HG02973 (cell line): ENCODE measurements at regions not wholly inside any gene's neighbourhood (a gene's known extent, or its start where the extent isn't known, plus 50 kb on each side); places are given as distances from the start of the nearest gene placed in this dataset.
A peak's percentile ranks its signal among the peaks of the same experiment; 100 is the strongest.
"Not testable (repeated sequence)": the region's sequence is repeated elsewhere in the genome, so short reads cannot be mapped to it uniquely, and the experiment has no call there.

Source experiments
- ATAC-seq: cut with Tn5 transposase; IDR thresholded peaks from one replicate; pipeline ENCODE4 v1.9.1; 2021; ENCODE audit warnings: moderate library complexity; ENCODE audit not compliant: unreplicated experiment

DNA sequence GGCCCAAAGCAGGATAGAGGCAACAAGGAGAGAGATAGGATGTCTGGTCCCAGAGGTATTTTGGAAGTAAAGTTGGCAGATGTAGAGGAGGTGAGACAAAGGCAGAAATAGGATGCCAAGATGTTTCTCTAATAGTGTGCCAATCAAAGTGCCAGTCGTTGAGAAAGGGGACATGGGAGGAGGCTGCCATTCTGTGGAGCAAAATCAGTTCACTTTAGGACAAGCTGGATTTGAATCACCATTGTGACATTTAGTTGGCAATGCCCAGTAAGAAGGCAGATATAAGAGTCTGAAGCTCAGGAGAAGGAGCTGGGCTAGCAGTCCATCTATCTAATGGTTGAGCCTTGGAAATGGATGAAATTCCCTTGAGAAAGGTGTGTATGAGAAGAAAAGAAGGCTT is 53.8 kb downstream of the ADRB2 start:
- ATAC-seq = no peak

DNA sequence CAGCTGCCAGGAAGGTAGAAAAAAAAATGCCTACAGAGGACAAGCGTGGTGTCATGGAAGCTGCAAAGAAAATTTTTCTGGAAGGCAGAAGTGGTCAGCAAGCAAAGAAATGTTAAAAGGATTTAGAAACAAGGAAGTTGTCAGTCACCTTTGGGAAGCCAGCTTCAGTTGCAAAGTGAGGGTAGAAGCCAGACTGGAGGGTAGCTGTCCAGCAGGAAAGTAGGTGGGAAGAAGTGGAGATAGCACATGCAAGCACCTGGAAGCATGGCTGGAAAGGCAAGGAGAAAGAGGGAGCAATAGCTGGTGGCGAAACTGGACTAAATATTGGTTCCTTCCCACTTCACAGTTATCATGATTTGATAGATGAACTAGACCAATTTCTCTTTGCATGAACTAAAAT is 54.3 kb downstream of the ADRB2 start:
- ATAC-seq = no peak

DNA sequence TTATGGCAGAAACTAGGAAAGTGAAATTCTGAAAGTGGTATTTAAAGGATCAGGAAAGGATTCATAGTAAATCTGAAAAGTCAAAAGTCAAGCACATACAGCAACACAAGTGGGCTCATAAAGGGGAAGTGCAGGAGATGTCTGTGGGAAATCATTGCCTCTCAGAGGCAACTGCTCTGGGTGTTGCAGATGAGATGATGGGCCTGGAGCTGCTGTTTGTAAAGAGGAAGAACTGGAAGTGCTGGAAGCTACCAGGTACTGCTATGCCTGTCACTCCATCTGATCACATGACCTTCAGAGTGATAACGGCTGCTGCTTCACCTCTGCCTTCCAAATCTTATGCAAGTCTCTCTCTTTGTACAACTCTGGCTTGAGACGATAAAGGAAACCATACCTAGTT is 55.9 kb downstream of the ADRB2 start:
- ATAC-seq = no peak

DNA sequence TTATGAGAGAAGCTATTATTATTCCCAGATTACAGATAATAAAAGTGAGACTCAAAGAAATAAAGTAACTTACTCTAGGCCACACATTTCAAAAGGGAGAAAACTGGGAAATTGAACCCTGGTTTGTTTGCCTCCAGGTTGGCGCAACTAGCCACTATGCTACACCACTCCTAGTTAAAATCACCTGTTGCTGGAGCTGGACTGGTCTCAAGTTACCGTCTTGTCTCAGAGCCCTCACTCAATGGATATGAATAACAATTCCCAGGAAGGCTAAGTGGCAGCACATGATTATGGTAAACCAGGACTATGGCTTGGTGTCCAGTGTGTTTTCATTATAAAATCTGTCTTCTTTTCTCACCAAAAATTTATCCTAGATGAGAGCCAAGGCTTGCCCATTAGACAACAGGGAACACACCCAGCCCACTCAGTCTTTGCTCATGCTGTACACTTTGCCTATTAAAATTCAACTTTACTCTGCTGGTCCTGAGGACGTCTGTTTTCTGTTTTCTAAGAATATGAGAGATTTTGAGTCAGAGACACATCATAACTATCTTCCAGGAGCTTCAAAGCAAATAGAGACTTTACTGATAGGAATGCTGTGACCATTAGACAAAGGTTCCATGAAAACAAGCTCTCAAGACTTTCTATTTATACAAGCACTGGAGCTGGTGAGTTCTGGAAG is 58.1 kb downstream of the ADRB2 start:
- ATAC-seq = no peak

DNA sequence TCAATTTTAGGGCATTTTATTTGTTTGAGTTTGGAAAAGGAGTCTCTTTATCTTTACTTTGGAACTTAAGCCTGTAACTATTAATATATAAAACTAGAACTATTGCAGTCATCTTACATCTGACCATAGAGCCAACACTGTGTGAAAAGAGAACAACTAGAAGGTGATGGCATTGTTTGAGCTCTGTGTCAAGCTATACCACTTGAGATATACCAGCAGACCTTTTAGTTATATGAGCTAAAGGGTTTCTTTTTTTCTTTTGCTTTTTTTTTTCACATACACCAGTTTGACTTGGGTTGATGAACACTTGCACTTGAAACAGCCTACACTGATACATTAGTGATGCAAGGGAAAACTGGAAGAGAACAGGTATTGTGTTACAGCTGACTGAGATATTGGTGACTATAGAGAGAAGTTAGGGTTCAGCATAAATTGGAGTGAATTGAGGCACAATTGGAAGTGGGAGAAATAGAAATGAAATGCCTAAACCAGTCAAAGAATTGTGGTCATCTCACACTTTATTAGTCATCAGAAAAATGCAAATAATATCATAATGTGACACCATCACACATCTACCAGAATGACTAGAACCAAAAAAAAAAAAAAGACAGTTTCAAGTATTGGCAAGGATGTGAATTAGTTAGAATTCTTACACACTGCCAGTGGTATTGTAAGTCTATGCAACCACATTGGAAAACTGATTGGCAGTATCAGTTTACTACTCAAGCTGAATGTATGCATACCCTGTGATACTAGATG is 60.9 kb downstream of the ADRB2 start:
- peak; percentile 77 for ATAC-seq

DNA sequence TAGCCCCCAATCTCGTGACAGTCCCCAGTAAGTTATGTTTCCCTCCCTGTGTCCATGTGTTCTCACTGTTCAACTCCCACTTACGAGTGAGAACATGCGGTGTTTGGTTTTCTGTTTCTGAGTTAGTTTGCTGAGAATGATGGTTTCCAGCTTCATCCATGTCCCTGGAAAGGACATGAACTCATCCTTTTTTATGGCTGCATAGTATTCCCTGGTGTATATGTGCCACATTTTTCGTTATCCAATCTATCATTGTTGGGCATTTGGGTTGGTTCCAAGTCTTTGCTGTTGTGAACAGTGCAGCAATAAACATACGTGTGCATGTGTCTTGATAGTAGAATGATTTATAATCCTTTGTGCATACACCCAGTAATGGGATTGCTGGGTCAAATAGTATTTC is 63.5 kb downstream of the ADRB2 start:
- ATAC-seq = not testable (repeated sequence)

DNA sequence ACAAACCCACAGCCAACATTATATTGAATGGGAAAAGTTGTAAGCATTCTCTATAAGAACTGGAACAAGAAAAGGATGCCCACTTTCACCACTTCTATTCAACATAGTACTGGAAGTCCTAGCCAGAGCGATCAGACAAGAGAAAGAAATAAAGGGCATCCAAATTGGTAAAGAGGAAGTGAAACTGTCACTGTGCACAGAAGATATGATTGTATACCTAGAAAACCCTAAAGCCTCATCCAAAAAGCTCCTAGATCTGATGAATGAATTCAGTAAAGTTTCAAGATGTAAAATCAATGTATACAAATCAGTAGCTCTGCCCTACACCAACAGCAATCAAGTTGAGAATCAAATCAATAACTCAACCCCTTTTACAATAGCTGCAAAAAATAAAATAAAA is 69.0 kb downstream of the ADRB2 start:
- ATAC-seq = not testable (repeated sequence)

DNA sequence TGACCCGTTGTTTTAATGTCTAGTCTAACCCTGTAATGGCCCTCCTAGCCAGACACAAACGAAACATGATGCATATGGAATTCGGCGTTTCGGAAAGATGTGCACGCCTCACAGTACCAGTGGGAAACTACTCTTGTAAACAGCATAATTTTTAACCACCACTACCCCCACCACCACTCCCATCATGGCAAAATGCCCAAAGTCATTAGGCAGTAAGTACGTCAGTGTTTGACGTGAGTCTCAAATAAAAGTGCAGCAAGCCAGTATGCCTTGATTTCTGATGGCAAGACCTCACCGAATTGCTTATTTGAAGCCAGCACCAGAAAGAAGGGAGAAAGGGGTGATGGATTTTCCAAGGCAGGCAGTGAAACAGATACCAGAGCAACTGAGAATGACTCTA is 71.4 kb downstream of the ADRB2 start:
- ATAC-seq = no peak

DNA sequence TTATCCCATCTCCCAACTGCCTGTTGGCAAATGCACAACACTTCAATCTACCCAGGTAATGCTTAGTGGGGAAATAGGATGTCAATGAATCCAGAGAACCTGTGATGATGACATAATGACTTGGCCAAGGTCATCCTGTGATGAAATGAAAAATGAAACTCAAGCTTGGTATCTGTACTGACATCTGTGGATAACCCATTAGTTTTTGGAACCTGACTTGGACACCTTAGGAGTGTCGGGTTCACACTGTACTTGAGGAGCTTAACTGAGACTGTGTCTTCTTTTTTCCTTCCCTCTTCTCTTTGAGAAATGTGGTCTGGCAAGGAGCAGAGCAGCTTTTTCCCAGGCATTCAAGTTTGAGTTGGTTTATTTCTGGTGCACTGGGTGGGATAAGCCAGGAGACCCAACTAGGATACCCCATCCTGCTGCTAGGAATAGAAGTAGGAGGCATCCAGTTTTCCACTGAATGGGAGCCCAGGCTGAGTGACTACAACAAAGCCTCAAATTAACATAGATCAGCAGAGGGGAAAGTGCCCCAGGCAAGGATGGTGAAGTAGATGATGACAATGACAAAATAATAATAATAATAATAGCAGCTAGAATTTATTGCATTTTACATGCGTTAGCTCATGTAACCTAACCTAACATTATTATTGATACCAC is 72.1 kb downstream of the ADRB2 start:
- ATAC-seq = no peak

DNA sequence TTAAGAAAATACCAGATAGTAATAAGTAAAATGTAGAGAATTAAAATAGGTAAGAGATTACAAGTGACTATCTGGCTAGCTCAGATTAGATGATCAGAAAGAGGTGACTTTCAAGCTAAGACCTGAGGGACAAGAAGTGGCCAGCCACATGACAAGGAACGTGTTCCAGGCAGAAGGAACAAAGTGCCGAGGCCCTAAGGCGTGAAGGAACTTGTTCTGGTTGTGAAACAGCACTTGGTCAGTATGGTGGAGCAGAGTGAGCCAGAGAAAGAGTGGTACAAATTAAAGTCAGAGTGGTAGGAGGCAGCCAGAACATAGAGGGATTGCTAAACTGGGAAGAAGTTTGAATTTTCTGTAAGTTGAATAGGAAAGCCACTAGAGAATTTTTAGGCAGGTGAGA is 73.6 kb downstream of the ADRB2 start:
- ATAC-seq = no peak

DNA sequence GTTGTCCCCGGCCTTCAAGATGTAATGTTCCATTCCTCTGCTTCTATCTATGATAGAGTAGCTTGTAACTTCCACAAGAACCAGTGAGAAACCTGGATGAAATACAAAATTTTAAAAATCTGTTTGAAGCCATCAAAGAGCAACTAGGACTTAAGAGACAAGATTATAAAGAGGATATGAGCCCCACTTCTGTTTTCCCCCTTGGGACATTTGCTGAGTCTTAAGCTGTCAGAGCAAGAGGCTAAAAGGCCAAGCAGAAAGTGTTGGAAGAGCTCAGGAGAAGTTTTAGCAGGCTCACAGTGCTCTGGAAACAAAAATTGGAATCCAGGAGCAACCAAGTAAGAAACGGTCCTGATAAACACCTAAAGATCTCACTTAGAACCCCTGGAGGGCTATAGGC is 76.1 kb downstream of the ADRB2 start:
- no peak for ATAC-seq

DNA sequence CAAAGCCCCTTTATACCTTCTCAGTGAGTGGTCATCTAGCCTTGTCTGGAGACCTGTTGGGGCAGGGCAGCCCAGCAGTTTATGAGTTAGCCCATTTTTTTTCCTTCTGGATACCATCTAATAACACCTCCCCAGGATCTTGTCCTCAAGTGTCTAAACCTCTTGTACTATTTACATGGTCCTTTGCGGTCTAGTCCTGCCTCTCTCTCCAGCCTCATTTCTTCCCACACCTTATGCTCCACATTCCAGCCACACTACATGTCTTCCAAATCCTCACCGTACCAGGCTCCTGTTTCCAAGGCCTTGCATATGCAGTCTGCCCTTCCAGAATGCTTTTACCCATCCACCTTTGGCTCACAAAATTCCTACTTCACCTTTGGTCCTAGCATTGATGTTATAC is 77.2 kb downstream of the ADRB2 start:
- ATAC-seq = no peak

DNA sequence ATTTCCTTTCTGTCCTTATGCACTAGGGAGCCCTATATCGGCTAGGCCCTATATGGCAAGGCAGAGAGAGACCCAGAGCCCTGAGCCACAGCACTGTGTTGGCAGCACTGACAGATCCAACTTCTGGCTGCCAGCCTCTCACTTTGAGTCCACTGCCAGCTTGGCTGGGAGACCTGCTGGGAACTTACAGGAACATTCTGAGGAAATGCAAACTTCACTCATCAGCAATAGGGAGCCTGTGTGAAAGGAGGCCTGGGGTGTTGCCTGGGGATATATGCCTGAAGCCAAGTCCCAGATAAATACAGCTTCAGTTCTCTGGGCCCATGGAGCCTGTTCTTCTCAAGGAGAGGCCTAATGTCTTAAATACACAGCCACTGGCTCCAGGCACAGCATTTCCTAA is 78.0 kb downstream of the ADRB2 start:
- no peak for ATAC-seq

DNA sequence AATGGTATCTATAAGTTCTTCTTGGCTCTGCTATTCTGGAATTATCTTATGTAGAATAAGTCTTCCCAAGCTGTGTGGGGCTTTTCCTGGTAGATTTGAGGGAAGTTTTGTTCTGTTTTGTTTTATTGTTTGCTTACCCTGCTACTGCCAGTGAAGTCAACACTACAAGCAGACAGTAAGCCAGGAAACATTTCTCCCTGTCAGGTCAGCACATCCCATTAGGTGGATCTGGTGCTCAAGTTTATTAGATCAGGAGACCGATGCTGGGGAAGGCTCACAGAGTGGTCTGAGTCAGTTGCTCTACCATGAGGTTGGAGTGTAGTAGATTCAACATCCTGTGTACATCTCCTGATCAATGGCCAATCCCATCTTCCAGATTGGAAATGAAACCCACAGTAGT is 79.1 kb downstream of the ADRB2 start:
- no peak for ATAC-seq

DNA sequence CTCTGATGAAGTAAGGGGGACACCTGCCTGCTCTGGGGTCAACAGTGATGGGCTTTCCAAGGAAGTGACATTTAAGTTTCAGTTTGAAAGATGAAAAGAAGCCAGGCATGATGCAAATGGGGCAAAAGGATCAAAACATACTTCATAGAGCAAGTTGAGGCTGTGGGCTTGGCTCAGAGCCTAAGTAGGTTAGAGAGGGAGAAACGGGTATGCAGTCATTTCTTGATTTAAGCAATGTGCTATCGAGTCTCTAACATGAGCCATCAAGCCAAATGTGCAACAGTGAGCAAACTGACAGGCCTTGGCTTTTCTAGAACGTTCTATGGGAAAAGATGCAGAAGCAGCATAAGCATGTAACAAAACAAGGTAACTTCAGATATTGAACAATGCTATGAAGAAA is 80.6 kb downstream of the ADRB2 start:
- no peak for ATAC-seq

DNA sequence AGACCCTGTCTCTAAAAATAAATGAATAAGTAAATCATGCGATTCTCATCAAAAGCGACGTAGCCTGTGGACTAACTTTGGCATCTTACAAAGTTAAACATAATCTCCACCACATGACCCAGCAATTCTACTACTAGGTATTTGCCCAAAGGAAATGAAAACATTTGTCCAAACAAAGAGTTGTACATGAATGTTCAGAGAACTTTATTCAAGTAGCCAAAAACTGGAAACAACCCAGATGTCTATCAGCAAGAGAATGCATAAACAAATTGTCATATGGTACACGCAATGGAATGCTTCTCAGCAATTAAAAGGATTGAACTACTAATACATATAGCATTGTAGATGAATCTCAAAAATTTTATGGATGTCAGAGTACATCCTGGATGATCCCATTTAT is 82.6 kb downstream of the ADRB2 start:
- ATAC-seq = no peak

DNA sequence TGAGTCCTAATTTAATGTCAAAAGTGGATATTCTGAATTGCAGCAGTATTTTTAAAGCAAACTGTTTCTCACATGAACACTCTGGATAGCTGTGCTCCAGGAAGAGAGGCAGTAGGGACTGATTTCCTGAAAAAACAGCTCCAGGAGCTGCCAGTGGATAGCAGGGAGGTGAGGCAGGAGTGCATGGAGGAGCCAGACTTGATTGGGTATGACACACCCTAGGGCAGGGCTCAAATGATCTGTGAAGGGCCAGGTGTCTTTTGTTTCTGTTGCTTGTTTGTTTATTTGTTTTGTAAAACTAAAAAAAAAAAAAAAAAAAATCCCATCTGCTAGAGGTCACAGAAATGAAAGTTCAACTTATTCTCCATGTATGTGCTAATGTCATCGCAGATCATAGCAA is 83.4 kb downstream of the ADRB2 start:
- ATAC-seq = no peak

DNA sequence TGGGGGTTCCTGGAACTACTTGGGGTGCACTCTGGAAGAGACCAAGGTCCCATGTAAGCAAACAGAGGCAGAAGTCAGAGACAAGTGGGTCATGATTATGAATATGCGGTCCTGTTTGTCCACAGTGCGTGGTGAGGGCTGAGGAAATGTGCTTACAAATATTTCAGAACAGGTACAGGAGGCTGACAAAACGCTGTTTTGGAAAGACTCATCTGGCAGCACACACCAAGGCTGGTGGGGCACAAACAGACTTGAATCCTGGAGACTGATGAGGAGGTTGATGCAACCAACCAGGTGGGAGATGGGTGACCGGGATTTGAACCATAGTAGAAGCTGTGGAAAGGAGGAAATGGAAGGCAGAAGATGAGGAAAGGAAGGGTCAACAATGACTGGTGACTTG is 83.8 kb downstream of the ADRB2 start:
- no peak for ATAC-seq

DNA sequence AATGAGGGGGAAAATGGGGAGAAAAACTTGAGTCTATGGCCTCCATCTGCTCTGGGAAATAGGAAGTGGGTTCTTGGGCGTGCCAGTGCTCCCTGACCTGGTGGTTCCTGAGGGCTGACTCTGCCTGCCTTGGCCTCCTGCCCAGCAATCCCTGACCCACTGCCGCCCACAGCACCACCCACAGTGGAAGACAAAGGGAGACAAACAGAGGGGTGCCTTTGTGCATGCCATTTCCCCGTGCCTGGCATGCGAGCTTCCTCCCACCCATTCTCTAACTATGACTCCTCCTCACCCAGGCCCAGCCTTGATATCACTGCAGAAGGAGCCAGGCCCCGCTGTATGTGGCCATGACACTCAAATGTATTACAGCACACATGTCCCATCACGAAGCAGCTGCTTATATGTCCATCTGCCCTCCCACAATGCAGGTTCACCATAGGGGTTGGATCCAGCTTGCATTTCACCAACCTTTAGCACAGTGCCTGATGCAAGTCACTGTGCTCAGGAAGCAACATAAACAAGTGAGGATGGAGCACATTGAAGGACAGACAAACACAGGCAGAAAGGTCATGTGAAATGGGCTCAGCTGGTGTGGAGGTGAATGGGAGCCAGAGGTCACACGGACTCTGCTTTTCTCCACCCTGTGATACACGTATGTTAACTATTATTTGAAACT is 84.4 kb downstream of the ADRB2 start:
- no peak for ATAC-seq

DNA sequence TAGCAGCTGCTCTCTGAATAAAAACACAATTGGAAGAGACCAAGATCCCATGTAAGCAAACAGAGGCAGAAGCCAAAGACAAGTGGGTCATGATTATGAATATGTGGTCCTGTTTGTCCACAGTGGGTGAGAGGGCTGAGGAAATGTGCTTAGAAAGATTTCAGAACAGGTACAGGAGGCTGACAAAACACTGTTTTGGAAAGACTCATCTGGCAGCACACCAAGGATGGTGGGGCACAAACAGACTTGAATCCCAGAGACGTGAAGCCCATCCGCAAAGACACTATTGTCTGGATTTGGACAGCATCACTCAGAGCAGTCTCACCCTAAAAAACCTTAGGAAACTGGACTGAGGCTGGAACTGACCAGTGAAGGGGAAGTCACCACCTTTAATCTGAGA is 85.0 kb downstream of the ADRB2 start:
- no peak for ATAC-seq

DNA sequence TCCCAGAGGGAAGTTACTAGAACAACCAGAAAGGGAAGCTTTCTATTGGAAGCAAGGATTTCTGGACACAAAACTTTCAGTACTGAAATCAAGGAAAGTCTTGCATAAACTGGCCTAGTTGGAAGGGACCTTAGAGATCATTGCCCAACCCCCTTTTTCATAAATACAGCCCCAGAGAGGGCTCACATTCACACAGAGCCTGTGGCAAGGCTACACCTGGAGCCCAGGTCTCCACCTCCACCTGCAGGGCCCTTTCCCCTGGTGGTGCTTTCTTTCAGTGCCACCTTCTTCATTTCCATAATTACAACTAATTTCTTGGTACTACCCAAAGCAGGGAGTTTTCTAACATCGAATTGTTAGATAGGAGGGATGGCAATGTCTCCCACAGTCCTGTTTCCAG is 85.7 kb downstream of the ADRB2 start:
- ATAC-seq = no peak
